Heart left ventricle (tissue), 13 donors: ENCODE measurements at regions not wholly inside any gene's neighbourhood (a gene's known extent, or its start where the extent isn't known, plus 50 kb on each side); places are given as distances from the start of the nearest gene placed in this dataset.

Source experiments
- POLR2A ChIP-seq, 2 donors: fragments of 450-650 bp; IDR thresholded peaks; one replicate each; pipeline ENCODE4 v1.6.1; 2017; ENCODE audit warnings: antibody characterized with exemption in 2 of 2, mild to moderate bottlenecking in 2 of 2, moderate library complexity in 2 of 2
- TF ChIP-seq, protein P1 (sequence below), 12 donors: fragments of 200-600 bp; sonication (generic) in 4 of 12; IDR thresholded peaks; one replicate each; pipeline versions ENCODE4 v1.5.0 to v1.8.0; 2018 to 2022; ENCODE audit warnings: antibody characterized with exemption in 12 of 12, mild to moderate bottlenecking in 5 of 12
- donor health status: ischemic (EF 13 %, LVEDD 7.1; RV severe dilation, severe dysfunction).
- donor health status: DM: no; HTN: yes; CAD: no.
- donor health status: DM: no; HTN: no; CAD: no.
- donor health status: ischemic (EF 25% LVEDD 6.9; RV normal size, moderate dysfunction).
- donor health status: ischemic (EF 25% LVEDD 5.7; RV mildly dilated, moderate dysfunction).
- donor health status: ischemic (EF 35%, LVEDD 5.7; RV mildly dilated, moderate dysfunction).
- donor health status: nonischemic (EF 11% LVEDD 7.7; RV severe dilation, severe dysfunction).
- donor health status: DM: yes; HTN: yes; CAD: no.
- donor health status: PGD.
- donor health status: ischemic (EF 29% LVEDD 5.4; RV normal size, mild dysfunction).
- donor health status: nonischemic (EF 23%, LVEDD 6.1; RV moderate dilation, normal function).

DNA sequence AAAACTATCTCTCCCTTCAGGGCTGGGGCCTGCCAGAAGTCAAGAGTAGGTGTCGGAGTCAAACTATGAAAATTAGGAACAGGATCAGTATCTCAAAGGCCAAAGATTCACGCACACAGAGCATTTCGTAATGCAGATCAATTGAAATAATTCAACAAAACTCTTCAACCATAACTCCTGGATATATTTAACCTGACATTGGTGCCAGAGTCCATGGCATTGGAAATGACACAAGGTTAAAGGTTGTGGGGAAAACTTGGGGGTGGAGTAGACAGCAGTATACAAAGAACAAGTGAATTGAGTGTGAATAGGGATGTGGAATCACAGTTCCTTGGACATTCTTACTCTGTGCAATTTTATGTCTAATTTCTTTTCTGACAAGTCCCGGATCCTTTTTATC is 788.0 kb upstream of the GYPC start:
- TF ChIP-seq, protein P1, sequence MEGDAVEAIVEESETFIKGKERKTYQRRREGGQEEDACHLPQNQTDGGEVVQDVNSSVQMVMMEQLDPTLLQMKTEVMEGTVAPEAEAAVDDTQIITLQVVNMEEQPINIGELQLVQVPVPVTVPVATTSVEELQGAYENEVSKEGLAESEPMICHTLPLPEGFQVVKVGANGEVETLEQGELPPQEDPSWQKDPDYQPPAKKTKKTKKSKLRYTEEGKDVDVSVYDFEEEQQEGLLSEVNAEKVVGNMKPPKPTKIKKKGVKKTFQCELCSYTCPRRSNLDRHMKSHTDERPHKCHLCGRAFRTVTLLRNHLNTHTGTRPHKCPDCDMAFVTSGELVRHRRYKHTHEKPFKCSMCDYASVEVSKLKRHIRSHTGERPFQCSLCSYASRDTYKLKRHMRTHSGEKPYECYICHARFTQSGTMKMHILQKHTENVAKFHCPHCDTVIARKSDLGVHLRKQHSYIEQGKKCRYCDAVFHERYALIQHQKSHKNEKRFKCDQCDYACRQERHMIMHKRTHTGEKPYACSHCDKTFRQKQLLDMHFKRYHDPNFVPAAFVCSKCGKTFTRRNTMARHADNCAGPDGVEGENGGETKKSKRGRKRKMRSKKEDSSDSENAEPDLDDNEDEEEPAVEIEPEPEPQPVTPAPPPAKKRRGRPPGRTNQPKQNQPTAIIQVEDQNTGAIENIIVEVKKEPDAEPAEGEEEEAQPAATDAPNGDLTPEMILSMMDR (IDR thresholded peaks at IDR 0.05) = no peak
- TF ChIP-seq POLR2A (IDR thresholded peaks at IDR 0.05) = no peak
